ENCODE measurements at regions not wholly inside any gene's neighbourhood (a gene's known extent, or its start where the extent isn't known, plus 50 kb on each side); places are given as distances from the start of the nearest gene placed in this dataset.
"Not testable (repeated sequence)": the region's sequence is repeated elsewhere in the genome, so short reads cannot be mapped to it uniquely, and the experiment has no call there.

- no peak for DNase-seq (ENCODE audit: low read depth)
Measured at GRCh38 chr5:29262339-29263123, 1931.0 kb upstream of the CDH6 start.

DNA sequence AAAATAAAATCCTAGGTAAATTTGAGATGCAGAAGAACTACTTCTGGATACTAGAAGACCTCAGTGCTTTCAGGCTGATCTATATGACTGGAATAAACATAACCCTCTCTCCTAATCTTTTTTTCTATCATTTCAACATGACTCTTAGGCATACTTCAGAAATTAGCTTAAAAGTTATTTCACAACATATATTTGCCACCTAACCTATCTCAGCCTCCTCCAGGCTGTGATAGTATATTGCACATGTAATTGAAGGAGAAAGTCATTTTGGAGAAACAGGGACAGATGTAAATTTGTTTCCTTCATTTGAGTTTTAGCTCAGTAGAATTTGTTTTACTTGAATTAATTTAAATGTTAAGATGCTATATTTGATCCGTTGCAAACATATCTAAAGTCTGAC is 1932.3 kb upstream of the CDH6 start:
- no peak for DNase-seq (ENCODE audit: low read depth)

GRCh38 chr5:29252390-29252789 is 1941.1 kb upstream of the CDH6 start:
- DNase-seq (ENCODE audit: low read depth): no peak

DNA sequence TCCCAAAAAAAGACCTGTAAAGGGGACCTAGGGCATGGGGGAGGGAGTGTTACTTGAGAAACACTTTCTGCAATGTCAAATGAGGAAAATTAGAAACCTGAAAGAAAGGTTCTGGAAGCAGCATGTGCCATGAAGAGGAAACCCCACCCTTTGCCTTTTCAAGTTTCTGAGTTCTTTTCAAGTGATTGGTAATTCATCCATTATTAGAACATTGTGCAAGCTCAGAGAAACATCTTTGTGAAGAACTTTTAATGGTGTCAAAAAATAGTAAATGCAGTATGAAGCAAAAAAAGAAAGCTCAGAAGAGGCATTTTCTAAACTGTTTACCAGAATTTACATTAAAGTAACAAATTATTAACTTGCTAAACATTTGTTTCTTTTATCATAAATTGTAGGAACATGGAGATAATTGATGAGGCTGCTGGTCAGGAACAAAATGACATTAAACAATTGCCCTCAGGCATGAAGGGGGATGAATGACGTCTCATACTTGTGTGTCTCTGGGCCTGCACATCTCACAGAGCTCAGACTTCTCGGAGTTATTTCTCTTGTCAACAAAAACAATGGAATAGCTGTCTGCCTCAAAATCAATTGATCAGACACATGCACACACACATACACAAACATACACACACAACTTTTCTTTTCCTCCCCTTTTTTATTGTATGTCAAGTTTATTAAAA is 1946.0 kb upstream of the CDH6 start:
- no peak for DNase-seq (ENCODE audit: low read depth)

DNA sequence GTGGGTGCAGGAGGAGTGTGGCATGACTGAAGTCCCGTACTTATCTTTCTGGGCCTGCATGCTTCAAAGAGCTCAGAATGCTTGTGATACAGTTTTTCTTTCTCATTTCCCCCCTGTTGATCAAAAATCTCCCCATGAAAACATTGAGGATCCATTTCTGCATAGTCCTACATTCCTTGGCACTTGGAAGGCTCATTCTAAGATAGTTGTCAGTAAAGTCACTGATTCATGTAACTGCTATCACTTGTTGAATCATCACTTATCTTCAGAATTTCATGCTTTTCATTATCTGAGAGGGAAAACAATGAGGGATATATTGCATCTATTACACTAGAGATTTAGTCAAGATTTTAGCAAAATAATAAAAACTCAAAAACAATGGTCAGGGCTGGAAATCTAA is 1953.1 kb upstream of the CDH6 start:
- no peak for DNase-seq (ENCODE audit: low read depth)

GRCh38 chr5:29239606-29240005 is 1953.9 kb upstream of the CDH6 start:
- DNase-seq (ENCODE audit: low read depth): no peak

GRCh38 chr5:29238115-29238514 is 1955.4 kb upstream of the CDH6 start:
- no peak for DNase-seq (ENCODE audit: low read depth)

DNA sequence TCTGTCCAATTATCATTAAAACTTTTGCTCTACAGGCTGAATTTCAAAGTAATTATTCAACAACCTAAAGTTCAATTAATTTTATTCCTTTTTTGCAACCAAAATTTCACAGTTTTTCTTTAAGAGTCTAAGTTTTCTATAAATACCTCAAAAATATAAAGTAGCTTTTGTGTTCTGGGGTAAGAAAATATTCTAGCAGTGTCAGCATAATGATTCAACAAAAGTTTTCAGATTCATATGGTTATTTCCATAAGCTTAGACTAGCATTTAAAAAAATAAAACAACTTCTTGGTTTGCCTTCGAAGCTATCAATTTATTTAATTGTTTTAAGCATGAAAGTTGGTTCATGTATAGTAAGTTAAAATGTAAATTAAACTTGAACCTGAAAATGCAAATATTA is 1962.3 kb upstream of the CDH6 start:
- DNase-seq (ENCODE audit: low read depth): no peak

GRCh38 chr5:29230591-29230990 is 1962.9 kb upstream of the CDH6 start:
- no peak for DNase-seq (ENCODE audit: low read depth)

- DNase-seq (ENCODE audit: low read depth): no peak
Measured at GRCh38 chr5:29229461-29229860, 1964.0 kb upstream of the CDH6 start.

DNA sequence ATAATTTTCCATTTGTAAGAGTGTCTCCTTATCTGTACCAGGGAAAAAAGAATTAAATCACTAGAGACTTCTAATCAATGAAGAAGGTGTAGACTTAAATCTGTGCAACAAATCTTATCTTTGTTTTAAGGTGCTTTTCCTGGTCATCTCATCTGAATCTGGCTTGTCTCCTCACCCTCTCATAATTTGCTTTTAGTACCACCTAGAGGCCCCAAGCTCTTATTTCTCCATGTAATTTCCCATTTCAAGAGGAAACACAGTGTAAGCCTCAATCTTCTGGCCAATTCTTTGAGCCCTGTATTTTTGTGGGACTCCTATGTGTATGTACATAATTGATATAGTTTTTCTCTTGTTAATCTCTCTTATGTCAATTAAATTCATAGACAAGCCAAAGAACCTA is 1975.3 kb upstream of the CDH6 start:
- DNase-seq (ENCODE audit: low read depth): no peak

DNA sequence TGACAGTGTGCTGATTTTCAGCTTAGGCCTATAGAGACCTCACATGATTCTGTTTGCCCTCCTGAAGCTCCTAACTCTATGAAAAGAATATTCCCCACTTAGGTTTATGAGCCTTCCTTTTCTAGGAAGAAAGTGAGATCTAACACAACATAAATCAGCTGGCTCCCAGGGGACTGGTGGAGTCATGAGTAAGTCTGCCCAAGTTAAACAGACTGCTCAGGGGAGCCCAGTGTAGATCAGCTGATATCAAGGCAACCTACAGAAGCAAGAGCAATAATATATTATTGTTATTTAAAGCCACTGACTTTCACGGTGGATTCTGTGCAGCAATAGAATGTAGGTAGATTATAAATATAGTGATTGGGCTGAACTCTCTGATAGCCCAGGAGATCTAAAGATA is 1978.6 kb upstream of the CDH6 start:
- DNase-seq (ENCODE audit: low read depth): no peak

GRCh38 chr5:29213475-29213874 is 1980.0 kb upstream of the CDH6 start:
- DNase-seq (ENCODE audit: low read depth): no peak

- no peak for DNase-seq (ENCODE audit: low read depth)
Measured at GRCh38 chr5:29208024-29208423, 1985.5 kb upstream of the CDH6 start.

DNA sequence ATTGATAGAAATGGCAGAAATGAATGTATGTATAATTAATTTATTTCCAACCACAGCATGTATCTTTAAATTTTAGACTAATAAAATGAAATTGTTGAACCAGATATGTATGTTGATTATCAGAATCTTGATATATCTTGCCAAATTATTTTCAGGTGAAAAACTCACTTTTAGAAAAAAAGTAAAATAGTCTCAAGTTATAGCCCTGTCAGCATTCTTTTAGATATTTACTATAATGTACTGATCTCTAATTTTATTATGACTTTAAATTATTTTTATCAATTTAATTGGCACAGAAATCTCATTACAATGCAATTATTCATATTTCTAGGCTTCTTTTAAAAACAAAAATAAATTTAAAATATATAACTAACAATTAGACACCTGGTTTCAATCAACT is 1990.4 kb upstream of the CDH6 start:
- no peak for DNase-seq (ENCODE audit: low read depth)

DNA sequence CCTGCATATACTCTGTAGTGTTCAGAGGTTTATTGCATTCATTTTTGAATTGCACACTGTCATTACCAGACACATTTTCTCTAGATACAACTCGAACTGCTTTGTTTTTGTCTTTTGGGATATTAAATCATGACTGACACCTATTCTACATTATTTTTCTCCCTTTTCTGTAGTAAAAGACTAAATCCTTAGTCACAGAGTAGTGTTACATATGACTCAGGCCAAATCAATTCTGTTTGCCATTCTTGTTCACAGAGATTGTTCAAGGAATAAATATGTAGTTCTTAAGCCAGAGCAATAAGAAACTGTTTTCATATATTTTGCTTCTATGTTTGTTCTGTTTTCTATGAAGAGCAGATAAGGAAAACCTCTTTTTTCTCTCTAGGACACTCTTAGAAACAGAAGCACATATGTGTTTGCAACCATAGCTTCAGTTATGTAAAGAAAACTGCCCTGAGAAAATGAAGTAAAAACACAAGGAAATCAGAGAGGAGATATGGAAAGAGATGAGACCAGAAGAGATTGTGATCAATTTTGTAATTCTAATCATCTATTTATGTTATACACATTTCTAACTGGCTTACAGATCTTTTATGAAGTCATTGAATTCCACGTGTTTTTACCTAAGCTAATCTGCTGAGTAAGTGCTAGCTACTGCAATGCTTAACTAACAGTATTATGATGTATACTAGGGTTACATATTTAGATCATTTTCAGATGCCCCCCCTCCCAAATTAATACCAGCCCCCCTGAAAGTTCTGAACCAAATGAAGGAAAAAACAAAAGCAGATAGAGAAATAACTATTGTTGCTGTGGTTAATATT is 1995.6 kb upstream of the CDH6 start:
- DNase-seq (ENCODE audit: low read depth): no peak

DNA sequence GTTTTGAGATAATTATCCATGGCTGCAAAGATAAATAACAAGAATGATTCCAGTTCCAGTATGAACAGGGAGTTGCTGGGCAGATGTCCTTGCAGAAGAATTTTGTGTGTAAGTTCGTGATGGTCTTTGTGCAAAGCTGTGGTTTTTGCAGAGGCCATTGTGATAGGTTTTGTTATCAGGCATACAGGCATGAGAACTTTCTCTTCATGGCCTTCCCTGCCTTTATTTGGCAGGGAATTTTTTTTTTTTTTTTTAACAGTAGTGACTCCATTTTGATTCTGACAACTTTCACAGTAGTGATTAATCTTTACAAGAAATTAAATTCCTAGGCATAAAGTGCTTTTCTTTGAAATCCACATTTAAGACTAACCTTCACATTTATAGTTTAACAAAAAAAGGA is 1999.5 kb upstream of the CDH6 start:
- DNase-seq (ENCODE audit: low read depth): no peak

DNA sequence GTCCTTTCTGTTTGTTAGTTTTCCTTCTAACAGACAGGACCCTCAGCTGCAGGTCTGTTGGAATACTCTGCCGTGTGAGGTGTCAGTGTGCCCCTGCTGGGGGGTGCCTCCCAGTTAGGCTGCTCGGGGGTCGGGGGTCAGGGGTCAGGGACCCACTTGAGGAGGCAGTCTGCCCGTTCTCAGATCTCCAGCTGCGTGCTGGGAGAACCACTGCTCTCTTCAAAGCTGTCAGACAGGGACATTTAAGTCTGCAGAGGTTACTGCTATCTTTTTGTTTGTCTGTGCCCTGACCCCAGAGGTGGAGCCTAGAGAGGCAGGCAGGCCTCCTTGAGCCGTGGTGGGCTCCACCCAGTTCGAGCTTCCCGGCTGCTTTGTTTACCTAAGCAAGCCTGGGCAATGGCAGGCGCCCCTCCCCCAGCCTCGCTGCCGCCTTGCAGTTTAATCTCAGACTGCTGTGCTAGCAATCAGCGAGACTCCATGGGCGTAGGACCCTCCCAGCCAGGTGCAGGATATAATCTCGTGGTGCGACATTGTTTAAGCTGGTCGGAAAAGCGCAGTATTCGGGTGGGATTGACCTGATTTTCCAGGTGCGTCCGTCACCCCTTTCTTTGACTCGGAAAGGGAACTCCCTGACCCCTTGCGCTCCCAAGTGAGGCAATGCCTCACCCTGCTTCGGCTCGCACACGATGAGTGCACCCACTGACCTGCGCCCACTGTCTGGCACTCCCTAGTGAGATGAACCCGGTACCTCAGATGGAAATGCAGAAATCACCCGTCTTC is 2002.0 kb upstream of the CDH6 start:
- not testable (repeated sequence) for DNase-seq (ENCODE audit: low read depth)

- DNase-seq (ENCODE audit: low read depth): not testable (repeated sequence)
Measured at GRCh38 chr5:29190398-29190797, 2003.1 kb upstream of the CDH6 start.

DNA sequence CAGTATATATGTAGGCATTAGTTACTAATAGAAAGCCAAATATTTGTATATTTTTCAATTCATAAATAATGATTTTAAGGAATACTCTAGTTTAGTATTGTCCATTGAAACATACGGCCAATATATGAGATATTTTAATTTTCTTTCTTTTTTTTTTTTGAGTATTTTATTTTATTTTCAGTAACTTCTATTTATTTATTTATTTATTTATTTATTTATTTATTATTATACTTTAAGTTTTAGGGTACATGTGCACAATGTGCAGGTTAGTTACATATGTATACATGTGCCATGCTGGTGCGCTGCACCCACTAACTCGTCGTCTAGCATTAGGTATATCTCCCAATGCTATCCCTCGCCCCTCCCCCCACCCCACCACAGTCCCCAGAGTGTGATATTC is 2007.1 kb upstream of the CDH6 start:
- not testable (repeated sequence) for DNase-seq (ENCODE audit: low read depth)

DNA sequence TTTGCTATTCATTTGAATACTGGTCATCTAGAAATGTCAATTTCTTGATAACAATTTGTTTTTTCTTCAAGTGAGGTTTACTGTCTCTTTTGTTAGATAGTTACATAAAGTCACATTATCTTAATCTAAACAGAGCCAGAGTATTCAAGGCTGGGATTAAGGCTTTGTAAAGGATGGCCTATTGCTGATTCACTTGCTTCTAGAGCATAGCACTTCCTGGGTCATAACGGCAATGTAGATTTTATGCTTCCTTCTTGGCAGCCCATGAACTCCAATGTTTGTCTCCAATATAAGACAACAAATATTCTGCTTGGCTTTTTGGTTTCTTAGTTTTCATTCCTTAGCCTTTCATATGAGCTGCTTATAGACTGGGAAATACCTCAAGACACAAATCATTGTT is 2007.9 kb upstream of the CDH6 start:
- no peak for DNase-seq (ENCODE audit: low read depth)

DNA sequence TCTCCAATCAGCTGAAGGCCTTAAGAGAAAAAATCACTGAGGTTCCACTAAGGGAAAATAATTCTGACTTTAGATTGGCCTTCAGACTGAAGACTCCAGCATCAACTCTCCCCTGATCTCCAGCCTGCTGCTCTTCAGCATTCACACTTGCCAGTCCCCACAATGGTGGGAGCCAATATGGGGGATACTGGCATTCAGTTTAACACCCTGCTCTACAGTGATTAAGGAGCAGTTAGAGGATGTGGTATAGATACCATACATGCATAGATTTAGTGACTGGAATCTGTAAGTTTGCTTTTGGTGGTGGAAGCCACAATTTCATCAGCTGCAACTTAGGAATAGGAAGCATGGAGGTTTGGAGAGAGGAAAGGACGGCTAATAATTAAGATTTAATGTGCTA is 2017.7 kb upstream of the CDH6 start:
- no peak for DNase-seq (ENCODE audit: low read depth)
